NT2/D1 (cell line): ENCODE measurements at regions not wholly inside any gene's neighbourhood (a gene's known extent, or its start where the extent isn't known, plus 50 kb on each side); places are given as distances from the start of the nearest gene placed in this dataset.

Source experiments
- SUZ12 ChIP-seq: IDR thresholded peaks from 2 replicates; pipeline ENCODE4 v1.6.1; 2011; ENCODE audit not compliant: insufficient read length, insufficient read depth; ENCODE audit errors: extremely low read depth
- YY1 ChIP-seq: IDR thresholded peaks from 2 replicates; pipeline ENCODE4 v1.6.1; 2011; ENCODE audit not compliant: insufficient read length, insufficient read depth
- ZNF274 ChIP-seq: IDR thresholded peaks from 2 replicates; pipeline ENCODE4 v1.6.1; 2011; ENCODE audit warnings: mild to moderate bottlenecking, low read depth, low read length

GRCh38 chr11:135036488-135037297 is 624.7 kb upstream of the B3GAT1 start:
- no peak for TF ChIP-seq ZNF274
- no peak for TF ChIP-seq YY1
- TF ChIP-seq SUZ12 = no peak
